Sigmoid colon (tissue), 4 donors: ENCODE measurements at regions not wholly inside any gene's neighbourhood (a gene's known extent, or its start where the extent isn't known, plus 50 kb on each side); places are given as distances from the start of the nearest gene placed in this dataset.

Experiments used
- EP300 ChIP-seq, 4 donors: sonication (generic); formaldehyde crosslinking; IDR thresholded peaks; one replicate each; pipeline ENCODE4 v1.6.1; 2017; ENCODE audit warnings: antibody characterized with exemption in 4 of 4
- POLR2A ChIP-seq, 2 donors: fragments of 450-650 bp; IDR thresholded peaks; one replicate each; pipeline ENCODE4 v1.6.1; 2016; ENCODE audit warnings: antibody characterized with exemption in 2 of 2, mild to moderate bottlenecking in 2 of 2, moderate library complexity in 2 of 2
- POLR2AphosphoS5 ChIP-seq, 4 donors: sonication (generic); formaldehyde crosslinking; IDR thresholded peaks; one replicate each; pipeline ENCODE4 v1.6.1; 2017; ENCODE audit warnings: antibody characterized with exemption in 4 of 4
- TF ChIP-seq, protein P1 (sequence below), 4 experiments: fragments of 450-650 bp in 3 of 4; fragments of 200-600 bp in 1 of 4; IDR thresholded peaks; one replicate each; pipeline ENCODE4 v1.5.1; 2016 to 2019; ENCODE audit warnings: antibody characterized with exemption in 4 of 4, mild to moderate bottlenecking in 3 of 4, moderate library complexity in 2 of 4

- TF ChIP-seq, protein P1, sequence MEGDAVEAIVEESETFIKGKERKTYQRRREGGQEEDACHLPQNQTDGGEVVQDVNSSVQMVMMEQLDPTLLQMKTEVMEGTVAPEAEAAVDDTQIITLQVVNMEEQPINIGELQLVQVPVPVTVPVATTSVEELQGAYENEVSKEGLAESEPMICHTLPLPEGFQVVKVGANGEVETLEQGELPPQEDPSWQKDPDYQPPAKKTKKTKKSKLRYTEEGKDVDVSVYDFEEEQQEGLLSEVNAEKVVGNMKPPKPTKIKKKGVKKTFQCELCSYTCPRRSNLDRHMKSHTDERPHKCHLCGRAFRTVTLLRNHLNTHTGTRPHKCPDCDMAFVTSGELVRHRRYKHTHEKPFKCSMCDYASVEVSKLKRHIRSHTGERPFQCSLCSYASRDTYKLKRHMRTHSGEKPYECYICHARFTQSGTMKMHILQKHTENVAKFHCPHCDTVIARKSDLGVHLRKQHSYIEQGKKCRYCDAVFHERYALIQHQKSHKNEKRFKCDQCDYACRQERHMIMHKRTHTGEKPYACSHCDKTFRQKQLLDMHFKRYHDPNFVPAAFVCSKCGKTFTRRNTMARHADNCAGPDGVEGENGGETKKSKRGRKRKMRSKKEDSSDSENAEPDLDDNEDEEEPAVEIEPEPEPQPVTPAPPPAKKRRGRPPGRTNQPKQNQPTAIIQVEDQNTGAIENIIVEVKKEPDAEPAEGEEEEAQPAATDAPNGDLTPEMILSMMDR (IDR thresholded peaks at IDR 0.05): no peak
- TF ChIP-seq POLR2AphosphoS5 (IDR thresholded peaks at IDR 0.05) (no peak), POLR2A (IDR thresholded peaks at IDR 0.05) (no peak), EP300 (IDR thresholded peaks at IDR 0.05) (no peak)
Observed at GRCh38 chr2:120496759-120497158, 150.8 kb downstream of the INHBB start.
